GM13977 (cell line): ENCODE measurements at regions not wholly inside any gene's neighbourhood (a gene's known extent, or its start where the extent isn't known, plus 50 kb on each side); places are given as distances from the start of the nearest gene placed in this dataset.
A peak's percentile ranks its signal among the peaks of the same experiment; 100 is the strongest.

ENCODE experiments used
- DNase-seq: peaks from one replicate; pipeline ENCODE4 v3.0.0; 2012; ENCODE audit warnings: low spot score
- in situ Hi-C: fragments of 300-500 bp; cut with MboI; formaldehyde crosslinking; loops from one replicate; pipeline ENCODE4 v1.12.0; 2022; ENCODE audit warnings: low sequenced_read_pairs, low pct_unique_long_range_greater_than_20kb, mixed read lengths, inconsistent platforms; ENCODE audit not compliant: unreplicated experiment
- TF ChIP-seq, protein P1 (sequence below): IDR thresholded peaks from 2 replicates; pipeline ENCODE4 v1.5.1; 2012; ENCODE audit warnings: mild to moderate bottlenecking, control low read depth; ENCODE audit not compliant: insufficient read depth; ENCODE audit errors: extremely low read depth, missing control alignments

DNA sequence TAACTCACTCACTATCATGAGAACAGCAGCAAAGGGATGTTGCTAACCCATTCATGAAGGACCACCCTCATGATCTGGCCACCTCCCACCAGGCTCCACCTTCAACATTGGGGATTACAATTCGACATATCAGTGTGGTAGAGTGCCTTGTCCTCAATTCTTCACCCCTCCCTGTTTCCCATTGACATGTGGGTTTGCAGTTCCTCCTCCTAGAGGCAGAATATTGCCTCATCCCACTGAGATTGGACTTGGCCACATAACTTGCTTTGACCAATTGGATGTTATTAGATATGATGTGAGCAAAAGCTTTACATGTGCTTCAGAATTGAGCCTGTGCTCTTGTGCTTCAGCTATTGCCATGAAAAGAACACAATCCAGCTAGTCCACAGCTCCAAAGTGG is 217.0 kb upstream of the CXCR4 start:
- TF ChIP-seq, protein P1, sequence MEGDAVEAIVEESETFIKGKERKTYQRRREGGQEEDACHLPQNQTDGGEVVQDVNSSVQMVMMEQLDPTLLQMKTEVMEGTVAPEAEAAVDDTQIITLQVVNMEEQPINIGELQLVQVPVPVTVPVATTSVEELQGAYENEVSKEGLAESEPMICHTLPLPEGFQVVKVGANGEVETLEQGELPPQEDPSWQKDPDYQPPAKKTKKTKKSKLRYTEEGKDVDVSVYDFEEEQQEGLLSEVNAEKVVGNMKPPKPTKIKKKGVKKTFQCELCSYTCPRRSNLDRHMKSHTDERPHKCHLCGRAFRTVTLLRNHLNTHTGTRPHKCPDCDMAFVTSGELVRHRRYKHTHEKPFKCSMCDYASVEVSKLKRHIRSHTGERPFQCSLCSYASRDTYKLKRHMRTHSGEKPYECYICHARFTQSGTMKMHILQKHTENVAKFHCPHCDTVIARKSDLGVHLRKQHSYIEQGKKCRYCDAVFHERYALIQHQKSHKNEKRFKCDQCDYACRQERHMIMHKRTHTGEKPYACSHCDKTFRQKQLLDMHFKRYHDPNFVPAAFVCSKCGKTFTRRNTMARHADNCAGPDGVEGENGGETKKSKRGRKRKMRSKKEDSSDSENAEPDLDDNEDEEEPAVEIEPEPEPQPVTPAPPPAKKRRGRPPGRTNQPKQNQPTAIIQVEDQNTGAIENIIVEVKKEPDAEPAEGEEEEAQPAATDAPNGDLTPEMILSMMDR: no peak
- in situ Hi-C loops: no loop called here
- DNase-seq: no peak

- in situ Hi-C loops: no loop called here
- TF ChIP-seq, protein P1: no peak
- no peak for DNase-seq
These were observed 214.6 kb upstream of the CXCR4 start for GRCh38 chr2:136332436-136333095.

DNA sequence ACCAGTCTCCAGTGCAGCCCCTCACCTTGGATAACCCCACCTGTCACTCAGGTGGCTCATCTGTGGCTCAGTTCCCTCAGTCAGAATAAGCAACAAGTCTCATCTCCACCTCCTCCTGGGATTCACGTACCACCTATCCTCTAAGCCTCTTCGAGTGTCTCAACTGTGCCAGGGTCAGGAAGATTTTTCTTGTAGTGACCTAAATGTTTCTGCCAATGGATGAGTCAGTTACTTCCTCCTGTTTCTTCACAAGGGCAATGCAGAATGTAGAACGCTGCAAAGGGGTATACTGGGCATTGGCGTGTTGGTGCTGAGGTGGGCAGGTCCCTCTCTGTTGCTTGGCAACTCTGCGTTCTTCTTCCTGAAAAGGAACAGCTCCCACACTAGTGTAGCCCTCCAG is 213.3 kb upstream of the CXCR4 start:
- in situ Hi-C loops: no loop called here
- TF ChIP-seq, protein P1: no peak
- DNase-seq: no peak

DNA sequence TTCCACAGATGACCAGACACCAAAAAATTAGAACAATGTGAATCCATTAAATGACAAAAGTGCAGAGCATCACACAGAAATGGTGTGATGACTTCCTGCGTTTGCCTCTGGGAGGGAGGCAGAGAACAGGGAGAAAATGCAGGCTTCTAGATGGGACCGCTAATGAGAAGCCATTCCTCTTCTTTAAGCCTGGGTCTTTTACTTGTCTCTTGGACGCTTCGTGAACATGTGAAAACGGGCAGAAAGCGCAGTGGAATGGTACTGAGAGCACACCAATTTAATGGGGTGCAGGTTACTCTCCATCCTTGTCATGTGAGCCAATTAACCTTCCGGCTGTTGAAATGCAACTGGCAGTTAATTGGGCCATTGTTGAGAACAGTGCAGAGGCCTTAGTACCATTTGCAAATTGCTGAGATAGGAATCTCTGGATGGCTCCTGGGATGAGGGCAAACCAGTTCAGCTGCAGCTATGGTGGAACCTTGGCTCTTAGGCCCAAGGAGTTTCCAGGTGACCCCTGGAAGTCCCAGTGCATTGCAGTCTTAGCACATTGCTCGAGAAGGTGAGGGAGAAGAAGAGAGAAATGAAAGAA is 210.4 kb upstream of the CXCR4 start:
- DNase-seq: no peak
- TF ChIP-seq, protein P1: no peak
- in situ Hi-C loops: no loop called here

- peak; percentile 56 for DNase-seq
- in situ Hi-C loops: no loop called here
- TF ChIP-seq, protein P1: no peak
These were observed 209.4 kb upstream of the CXCR4 start for GRCh38 chr2:136327162-136327852.

DNA sequence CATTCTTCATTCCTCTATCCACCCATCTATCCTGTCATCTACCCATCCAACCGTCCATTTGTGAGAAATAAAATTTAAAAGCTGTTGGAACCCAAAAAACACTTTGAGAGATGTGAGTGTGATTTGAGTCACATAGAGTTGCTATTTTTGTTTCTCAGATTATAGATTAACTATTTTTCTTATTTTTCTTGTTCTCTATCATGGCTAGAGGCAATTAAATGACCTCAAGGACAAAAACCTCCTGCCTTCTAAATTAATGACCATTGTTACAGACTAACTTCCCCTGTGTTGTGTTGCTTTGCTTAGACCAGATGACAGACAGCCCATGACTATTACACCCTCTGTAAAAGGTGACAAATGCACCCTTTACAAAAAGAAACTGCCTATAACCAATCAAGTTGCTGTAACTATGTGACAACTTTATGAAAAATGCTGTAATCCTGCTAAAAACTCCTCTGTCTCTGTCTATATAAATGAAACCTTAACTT is 207.9 kb upstream of the CXCR4 start:
- in situ Hi-C loops: no loop called here
- TF ChIP-seq, protein P1: no peak
- no peak for DNase-seq
